Liver (tissue), 8 donors: ENCODE measurements at regions not wholly inside any gene's neighbourhood (a gene's known extent, or its start where the extent isn't known, plus 50 kb on each side); places are given as distances from the start of the nearest gene placed in this dataset.

Source experiments
- DNase-seq: peaks from one replicate; pipeline ENCODE4 v3.0.0-alpha.2; 2017; ENCODE audit warnings: low spot score
- H3K27ac ChIP-seq, 2 donors: one replicate each; pipeline ENCODE4 v1.7.0; 2013; ENCODE audit warnings: inconsistent platforms in 2 of 2, low read length in 2 of 2, control low read depth in 1 of 2, low read depth in 1 of 2, mild to moderate bottlenecking in 1 of 2
- H3K27me3 ChIP-seq, 4 donors: one replicate each; pipeline versions ENCODE4 v1.6.1 to v1.7.0; 2013; ENCODE audit warnings: low read length in 3 of 4, inconsistent platforms in 1 of 4, mild to moderate bottlenecking in 1 of 4, moderate library complexity in 1 of 4; ENCODE audit not compliant: control insufficient read depth in 4 of 4, insufficient read depth in 4 of 4
- H3K36me3 ChIP-seq, 4 donors: one replicate each; pipeline versions ENCODE4 v1.6.1 to v1.7.0; 2013; ENCODE audit warnings: low read length in 3 of 4, mild to moderate bottlenecking in 3 of 4, low read depth in 1 of 4, moderate library complexity in 1 of 4; ENCODE audit not compliant: control insufficient read depth in 4 of 4, insufficient read depth in 3 of 4
- H3K4me1 ChIP-seq, 4 donors: one replicate each; pipeline versions ENCODE4 v1.6.1 to v1.7.0; 2013; ENCODE audit warnings: low read length in 3 of 4, mild to moderate bottlenecking in 3 of 4, moderate library complexity in 1 of 4; ENCODE audit not compliant: control insufficient read depth in 4 of 4, insufficient read depth in 4 of 4
- H3K4me3 ChIP-seq, 3 donors: one replicate each; pipeline versions ENCODE4 v1.6.1 to v1.7.0; 2013; ENCODE audit warnings: low read length in 3 of 3, control low read depth in 1 of 3, low read depth in 1 of 3, mild to moderate bottlenecking in 1 of 3
- H3K9ac ChIP-seq, 2 donors: one replicate each; pipeline ENCODE4 v1.7.0; 2013; ENCODE audit warnings: low read length in 2 of 2, mild to moderate bottlenecking in 2 of 2, moderate library complexity in 2 of 2, control low read depth in 1 of 2, low read depth in 1 of 2
- H3K9me3 ChIP-seq, 4 donors: one replicate each; pipeline versions ENCODE4 v1.6.1 to v1.7.0; 2013; ENCODE audit warnings: low read length in 3 of 4; ENCODE audit not compliant: control insufficient read depth in 4 of 4
- ATF3 ChIP-seq: IDR thresholded peaks from 2 replicates; pipeline ENCODE4 v1.6.1; 2016; ENCODE audit warnings: antibody characterized with exemption
- EGR1 ChIP-seq, 2 donors: IDR thresholded peaks; 2 replicates each; pipeline ENCODE4 v1.6.1; 2016 to 2018; ENCODE audit warnings: antibody characterized with exemption in 2 of 2, low read depth in 2 of 2
- FOXA1 ChIP-seq: IDR thresholded peaks from 2 replicates; pipeline ENCODE4 v1.6.1; 2016; ENCODE audit warnings: antibody characterized with exemption
- FOXA2 ChIP-seq: IDR thresholded peaks from 2 replicates; pipeline ENCODE4 v1.6.1; 2016; ENCODE audit warnings: antibody characterized with exemption
- GABPA ChIP-seq, 2 donors: IDR thresholded peaks in 1 of 2; conservative IDR thresholded peaks in 1 of 2; 2 replicates each; pipeline ENCODE4 v1.6.1; 2016; ENCODE audit warnings: antibody characterized with exemption in 2 of 2, mild to moderate bottlenecking in 1 of 2, moderate library complexity in 1 of 2
- HNF4A ChIP-seq, 2 donors: conservative IDR thresholded peaks; 2 replicates each; pipeline ENCODE4 v1.6.1; 2016; ENCODE audit warnings: antibody characterized with exemption in 2 of 2, mild to moderate bottlenecking in 2 of 2
- HNF4G ChIP-seq: IDR thresholded peaks from 2 replicates; pipeline ENCODE4 v1.6.1; 2016; ENCODE audit warnings: antibody characterized with exemption
- JUND ChIP-seq, 2 donors: IDR thresholded peaks; 2 replicates each; pipeline ENCODE4 v1.6.1; 2016; ENCODE audit warnings: antibody characterized with exemption in 2 of 2
- NR2F2 ChIP-seq: IDR thresholded peaks from 2 replicates; pipeline ENCODE4 v1.6.1; 2016; ENCODE audit warnings: antibody characterized with exemption
- RAD21 ChIP-seq, 2 donors: IDR thresholded peaks; 2 replicates each; pipeline ENCODE4 v1.6.1; 2016; ENCODE audit warnings: antibody characterized with exemption in 2 of 2, mild to moderate bottlenecking in 2 of 2
- REST ChIP-seq: IDR thresholded peaks from 2 replicates; pipeline ENCODE4 v1.6.1; 2016; ENCODE audit warnings: antibody characterized with exemption, mild to moderate bottlenecking
- RXRA ChIP-seq, 2 donors: IDR thresholded peaks; 2 replicates each; pipeline ENCODE4 v1.6.1; 2017 to 2018; ENCODE audit warnings: antibody characterized with exemption in 2 of 2, mild to moderate bottlenecking in 1 of 2
- TAF1 ChIP-seq: conservative IDR thresholded peaks from 2 replicates; pipeline ENCODE4 v1.6.1; 2016; ENCODE audit warnings: antibody characterized with exemption, mild to moderate bottlenecking
- YY1 ChIP-seq: IDR thresholded peaks from 2 replicates; pipeline ENCODE4 v1.6.1; 2016; ENCODE audit warnings: antibody characterized with exemption, mild to moderate bottlenecking
- WGBS: extraction: QIAGEN DNeasy Blood & Tissue Kit; methylation state at CpG from one replicate; pipeline ENCODE4 v1.1.7; 2013; 5-methylcytosine and 5-hydroxymethylcytosine counted together
- TF ChIP-seq, protein P1 (sequence below): IDR thresholded peaks from 2 replicates; pipeline ENCODE4 v1.6.1; 2016; ENCODE audit warnings: antibody characterized with exemption
- TF ChIP-seq, protein P2 (sequence below): fragments of 150-350 bp; IDR thresholded peaks from 2 replicates; pipeline ENCODE4 v1.5.1; 2017; ENCODE audit warnings: improper control_type of control experiment, low read depth, low read length; ENCODE audit not compliant: missing input control
- TF ChIP-seq, protein P3 (sequence below): IDR thresholded peaks from 2 replicates; pipeline ENCODE4 v1.6.1; 2016; ENCODE audit warnings: antibody characterized with exemption
- donor health status: healthy.
- donor health status: healthy.
- donor health status: healthy.
- donor health status: healthy.
- donor health status: healthy.

GRCh38 chr2:113809076-113809736 is 52.8 kb upstream of the SLC35F5 start:
- Histone ChIP-seq H3K4me3 (no peak overlapping the region), H3K36me3 (no peaks in the 10 kb centered on the region), H3K9ac (no peak overlapping the region), H3K9me3 (peaks cover 0 to 2% (median 0%) of the 10 kb centered on the region in 4 donors), H3K27me3 (no peaks in the 10 kb centered on the region), H3K27ac (no peak overlapping the region), H3K4me1 (no peaks in the 10 kb centered on the region)
- WGBS, result 90% methylated on average over 5 of the region's 5 CpGs
- no peak for DNase-seq
- TF ChIP-seq, protein P1, sequence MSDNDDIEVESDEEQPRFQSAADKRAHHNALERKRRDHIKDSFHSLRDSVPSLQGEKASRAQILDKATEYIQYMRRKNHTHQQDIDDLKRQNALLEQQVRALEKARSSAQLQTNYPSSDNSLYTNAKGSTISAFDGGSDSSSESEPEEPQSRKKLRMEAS, result no peak
- no peak for TF ChIP-seq YY1
- TF ChIP-seq TAF1, result no peak
- TF ChIP-seq ATF3, result no peak
- TF ChIP-seq RXRA (IDR thresholded peaks at IDR 0.05), result no peak
- no peak for TF ChIP-seq REST
- no peak for TF ChIP-seq GABPA (IDR thresholded peaks at IDR 0.05 in 1 of 2, conservative IDR thresholded peaks at IDR 0.05 in 1 of 2)
- TF ChIP-seq, protein P2, sequence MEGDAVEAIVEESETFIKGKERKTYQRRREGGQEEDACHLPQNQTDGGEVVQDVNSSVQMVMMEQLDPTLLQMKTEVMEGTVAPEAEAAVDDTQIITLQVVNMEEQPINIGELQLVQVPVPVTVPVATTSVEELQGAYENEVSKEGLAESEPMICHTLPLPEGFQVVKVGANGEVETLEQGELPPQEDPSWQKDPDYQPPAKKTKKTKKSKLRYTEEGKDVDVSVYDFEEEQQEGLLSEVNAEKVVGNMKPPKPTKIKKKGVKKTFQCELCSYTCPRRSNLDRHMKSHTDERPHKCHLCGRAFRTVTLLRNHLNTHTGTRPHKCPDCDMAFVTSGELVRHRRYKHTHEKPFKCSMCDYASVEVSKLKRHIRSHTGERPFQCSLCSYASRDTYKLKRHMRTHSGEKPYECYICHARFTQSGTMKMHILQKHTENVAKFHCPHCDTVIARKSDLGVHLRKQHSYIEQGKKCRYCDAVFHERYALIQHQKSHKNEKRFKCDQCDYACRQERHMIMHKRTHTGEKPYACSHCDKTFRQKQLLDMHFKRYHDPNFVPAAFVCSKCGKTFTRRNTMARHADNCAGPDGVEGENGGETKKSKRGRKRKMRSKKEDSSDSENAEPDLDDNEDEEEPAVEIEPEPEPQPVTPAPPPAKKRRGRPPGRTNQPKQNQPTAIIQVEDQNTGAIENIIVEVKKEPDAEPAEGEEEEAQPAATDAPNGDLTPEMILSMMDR, result no peak
- TF ChIP-seq JUND (IDR thresholded peaks at IDR 0.05), result no peak
- TF ChIP-seq EGR1 (IDR thresholded peaks at IDR 0.05; ENCODE audit: low read depth in 2 of 2), result no peak
- TF ChIP-seq NR2F2, result no peak
- no peak for TF ChIP-seq FOXA2
- TF ChIP-seq, protein P3, sequence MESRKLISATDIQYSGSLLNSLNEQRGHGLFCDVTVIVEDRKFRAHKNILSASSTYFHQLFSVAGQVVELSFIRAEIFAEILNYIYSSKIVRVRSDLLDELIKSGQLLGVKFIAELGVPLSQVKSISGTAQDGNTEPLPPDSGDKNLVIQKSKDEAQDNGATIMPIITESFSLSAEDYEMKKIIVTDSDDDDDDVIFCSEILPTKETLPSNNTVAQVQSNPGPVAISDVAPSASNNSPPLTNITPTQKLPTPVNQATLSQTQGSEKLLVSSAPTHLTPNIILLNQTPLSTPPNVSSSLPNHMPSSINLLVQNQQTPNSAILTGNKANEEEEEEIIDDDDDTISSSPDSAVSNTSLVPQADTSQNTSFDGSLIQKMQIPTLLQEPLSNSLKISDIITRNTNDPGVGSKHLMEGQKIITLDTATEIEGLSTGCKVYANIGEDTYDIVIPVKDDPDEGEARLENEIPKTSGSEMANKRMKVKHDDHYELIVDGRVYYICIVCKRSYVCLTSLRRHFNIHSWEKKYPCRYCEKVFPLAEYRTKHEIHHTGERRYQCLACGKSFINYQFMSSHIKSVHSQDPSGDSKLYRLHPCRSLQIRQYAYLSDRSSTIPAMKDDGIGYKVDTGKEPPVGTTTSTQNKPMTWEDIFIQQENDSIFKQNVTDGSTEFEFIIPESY, result no peak
- TF ChIP-seq RAD21 (IDR thresholded peaks at IDR 0.05), result no peak
- TF ChIP-seq HNF4G, result no peak
- TF ChIP-seq FOXA1, result no peak
- no peak for TF ChIP-seq HNF4A (conservative IDR thresholded peaks at IDR 0.05)
